CD14-positive monocyte (primary cell): ENCODE measurements at regions not wholly inside any gene's neighbourhood (a gene's known extent, or its start where the extent isn't known, plus 50 kb on each side); places are given as distances from the start of the nearest gene placed in this dataset.

ENCODE experiments used
- DNase-seq, 3 donors: peaks; one replicate each; pipeline ENCODE4 v3.0.0-alpha.2; 2011 to 2022
- H2AFZ ChIP-seq: 2 replicates; pipeline ENCODE4 v1.6.0; 2012; ENCODE audit warnings: mild to moderate bottlenecking, low read depth, low read length, inconsistent platforms; ENCODE audit not compliant: insufficient read depth, poor library complexity, severe bottlenecking
- H3K27ac ChIP-seq, 2 donors: 1 replicate in 1 of 2; 2 replicates in 1 of 2; pipeline ENCODE4 v1.5.1; 2012 to 2013; ENCODE audit warnings: low read length in 2 of 2, control low read depth in 1 of 2, inconsistent platforms in 1 of 2, low read depth in 1 of 2, mild to moderate bottlenecking in 1 of 2
- H3K27me3 ChIP-seq, 2 donors: one replicate each; pipeline versions ENCODE4 v1.6.0 to v1.6.1; 2011 to 2013; ENCODE audit warnings: low read length in 2 of 2; ENCODE audit not compliant: control insufficient read depth in 2 of 2, insufficient read depth in 2 of 2
- H3K36me3 ChIP-seq, 2 donors: replicated peaks in 1 of 2; 1 replicate in 1 of 2; 2 replicates in 1 of 2; pipeline versions ENCODE4 v1.5.1 to v1.6.1; 2012 to 2013; ENCODE audit warnings: low read length in 2 of 2, control low read depth in 1 of 2, inconsistent platforms in 1 of 2, mild to moderate bottlenecking in 1 of 2; ENCODE audit not compliant: insufficient read depth in 2 of 2, control insufficient read depth in 1 of 2
- H3K4me1 ChIP-seq, 2 donors: 1 replicate in 1 of 2; 2 replicates in 1 of 2; pipeline versions ENCODE4 v1.5.1 to v1.6.1; 2012 to 2013; ENCODE audit warnings: low read length in 2 of 2, control low read depth in 1 of 2, inconsistent platforms in 1 of 2, mild to moderate bottlenecking in 1 of 2, moderate library complexity in 1 of 2; ENCODE audit not compliant: insufficient read depth in 2 of 2, control insufficient read depth in 1 of 2
- H3K4me2 ChIP-seq: replicated peaks from 2 replicates; pipeline ENCODE3; 2012; ENCODE audit warnings: low read length, moderate library complexity, mild to moderate bottlenecking; ENCODE audit not compliant: poor library complexity, severe bottlenecking; ENCODE audit errors: extremely low read depth
- H3K4me3 ChIP-seq, 3 experiments: fragments of 200-600 bp in 1 of 3; sonication (generic) in 1 of 3; replicated peaks in 1 of 3; 1 replicate in 2 of 3; 2 replicates in 1 of 3; pipeline ENCODE4 v1.5.1; 2011 to 2013; ENCODE audit warnings: low read length in 3 of 3, mild to moderate bottlenecking in 3 of 3, control low read depth in 2 of 3, low read depth in 2 of 3, inconsistent platforms in 1 of 3, moderate library complexity in 1 of 3
- H3K79me2 ChIP-seq: 2 replicates; pipeline ENCODE4 v1.6.0; 2012; ENCODE audit warnings: mild to moderate bottlenecking, control low read depth, inconsistent platforms, low read length, moderate library complexity; ENCODE audit not compliant: insufficient read depth
- H3K9ac ChIP-seq: 2 replicates; pipeline ENCODE4 v1.6.0; 2017; ENCODE audit warnings: low read length, mild to moderate bottlenecking; ENCODE audit not compliant: insufficient read depth, poor library complexity, severe bottlenecking
- H3K9me3 ChIP-seq, 2 donors: replicated peaks in 1 of 2; 1 replicate in 1 of 2; 2 replicates in 1 of 2; pipeline versions ENCODE4 v1.5.1 to v1.6.1; 2012 to 2013; ENCODE audit warnings: low read length in 2 of 2, control low read depth in 1 of 2; ENCODE audit not compliant: control insufficient read depth in 1 of 2, insufficient read depth in 1 of 2
- H4K20me1 ChIP-seq: 2 replicates; pipeline ENCODE4 v1.6.0; 2012; ENCODE audit warnings: mild to moderate bottlenecking, low read length, control low read depth, moderate library complexity; ENCODE audit not compliant: insufficient read depth
- H3K27ac Mint-ChIP-seq, 7 donors: one replicate each; pipeline ENCODE4 v1.8.0; 2020; ENCODE audit warnings: mild to moderate bottlenecking in 7 of 7, mixed read lengths in 7 of 7, moderate library complexity in 6 of 7, inconsistent platforms in 2 of 7
- H3K27me3 Mint-ChIP-seq, 3 donors: one replicate each; pipeline ENCODE4 v1.8.0; 2021 to 2022; ENCODE audit warnings: low read depth in 3 of 3, mild to moderate bottlenecking in 3 of 3, mixed read lengths in 3 of 3, moderate library complexity in 3 of 3, inconsistent platforms in 1 of 3
- H3K36me3 Mint-ChIP-seq, 2 donors: one replicate each; pipeline ENCODE4 v1.8.0; 2020; ENCODE audit warnings: mixed read lengths in 2 of 2, inconsistent platforms in 1 of 2, mild to moderate bottlenecking in 1 of 2
- H3K4me1 Mint-ChIP-seq: one replicate; pipeline ENCODE4 v1.8.0; 2020; ENCODE audit warnings: mild to moderate bottlenecking, mixed read lengths
- H3K4me3 Mint-ChIP-seq, 2 donors: one replicate each; pipeline ENCODE4 v1.8.0; 2020; ENCODE audit warnings: mild to moderate bottlenecking in 2 of 2, mixed read lengths in 2 of 2, moderate library complexity in 1 of 2
- H3K9me3 Mint-ChIP-seq, 7 donors: one replicate each; pipeline ENCODE4 v1.8.0; 2020 to 2022; ENCODE audit warnings: mixed read lengths in 7 of 7, mild to moderate bottlenecking in 6 of 7, moderate library complexity in 6 of 7, inconsistent platforms in 2 of 7
- WGBS: methylation state at CpG from one replicate; pipeline ENCODE4 v1.1.5; 2013; ENCODE audit warnings: missing lambda C conversion rate; ENCODE audit not compliant: insufficient coverage; 5-methylcytosine and 5-hydroxymethylcytosine counted together
- intact Hi-C, 2 donors: fragments of 100-400 bp; cut with micrococcal nuclease; formaldehyde crosslinking; loops; one replicate each; pipeline versions ENCODE4 v1.15.0 to v1.15.1; 2023
- TF ChIP-seq, protein P1 (sequence below): fragments of 200-600 bp; IDR thresholded peaks from one replicate; pipeline ENCODE4 v1.8.0; 2022; ENCODE audit warnings: antibody characterized with exemption, mild to moderate bottlenecking

DNA sequence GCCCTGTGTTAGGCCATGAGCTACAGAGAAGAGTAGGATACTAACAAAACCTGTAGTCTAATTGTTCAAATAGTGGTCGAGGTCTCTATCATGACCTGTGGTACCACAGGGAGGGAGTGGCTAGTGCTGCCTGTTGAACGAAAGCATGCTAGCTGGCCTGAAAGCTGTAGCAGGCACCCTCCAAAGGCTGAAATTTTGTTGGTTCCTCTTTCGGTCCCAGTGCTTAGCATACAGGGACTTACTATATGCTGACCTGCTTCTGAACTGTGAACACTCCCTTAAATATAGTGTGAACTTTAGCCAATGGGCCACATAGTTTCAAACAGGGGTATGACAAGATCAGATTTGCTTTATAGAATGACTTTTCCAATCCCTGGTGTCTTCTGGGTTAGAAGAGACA, 113.4 kb downstream of the PJA1 start:
- no peaks in the 10 kb centered on the region for H3K9me3 ChIP-seq
- H3K4me1 Mint-ChIP-seq, result no peaks in the 10 kb centered on the region
- H3K9me3 Mint-ChIP-seq, result peaks cover 0 to 3% (median 0%) of the 10 kb centered on the region in 7 donors
- WGBS, result 83% methylated on average over 1 of the region's 3 CpGs
- no peak overlapping the region for H3K4me3 ChIP-seq
- TF ChIP-seq, protein P1, sequence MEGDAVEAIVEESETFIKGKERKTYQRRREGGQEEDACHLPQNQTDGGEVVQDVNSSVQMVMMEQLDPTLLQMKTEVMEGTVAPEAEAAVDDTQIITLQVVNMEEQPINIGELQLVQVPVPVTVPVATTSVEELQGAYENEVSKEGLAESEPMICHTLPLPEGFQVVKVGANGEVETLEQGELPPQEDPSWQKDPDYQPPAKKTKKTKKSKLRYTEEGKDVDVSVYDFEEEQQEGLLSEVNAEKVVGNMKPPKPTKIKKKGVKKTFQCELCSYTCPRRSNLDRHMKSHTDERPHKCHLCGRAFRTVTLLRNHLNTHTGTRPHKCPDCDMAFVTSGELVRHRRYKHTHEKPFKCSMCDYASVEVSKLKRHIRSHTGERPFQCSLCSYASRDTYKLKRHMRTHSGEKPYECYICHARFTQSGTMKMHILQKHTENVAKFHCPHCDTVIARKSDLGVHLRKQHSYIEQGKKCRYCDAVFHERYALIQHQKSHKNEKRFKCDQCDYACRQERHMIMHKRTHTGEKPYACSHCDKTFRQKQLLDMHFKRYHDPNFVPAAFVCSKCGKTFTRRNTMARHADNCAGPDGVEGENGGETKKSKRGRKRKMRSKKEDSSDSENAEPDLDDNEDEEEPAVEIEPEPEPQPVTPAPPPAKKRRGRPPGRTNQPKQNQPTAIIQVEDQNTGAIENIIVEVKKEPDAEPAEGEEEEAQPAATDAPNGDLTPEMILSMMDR, result no peak
- H3K27me3 ChIP-seq, result peaks cover 0 to 3% of the 10 kb centered on the region in 2 donors
- H3K36me3 ChIP-seq, result no peaks in the 10 kb centered on the region
- no peaks in the 10 kb centered on the region for H3K36me3 Mint-ChIP-seq
- H3K27ac ChIP-seq, result no peak overlapping the region
- no peaks in the 10 kb centered on the region for H3K4me1 ChIP-seq
- no peak overlapping the region for H3K27ac Mint-ChIP-seq
- peaks cover 0 to 2% (median 0%) of the 10 kb centered on the region in 3 donors for H3K27me3 Mint-ChIP-seq
- H4K20me1 ChIP-seq, result no peaks in the 10 kb centered on the region
- intact Hi-C loops, result no loop called here
- no peak for DNase-seq
- no peak overlapping the region for H2AFZ ChIP-seq
- no peak overlapping the region for H3K9ac ChIP-seq
- H3K4me2 ChIP-seq, result no peak overlapping the region
- H3K79me2 ChIP-seq, result no peaks in the 10 kb centered on the region
- no peak overlapping the region for H3K4me3 Mint-ChIP-seq

DNA sequence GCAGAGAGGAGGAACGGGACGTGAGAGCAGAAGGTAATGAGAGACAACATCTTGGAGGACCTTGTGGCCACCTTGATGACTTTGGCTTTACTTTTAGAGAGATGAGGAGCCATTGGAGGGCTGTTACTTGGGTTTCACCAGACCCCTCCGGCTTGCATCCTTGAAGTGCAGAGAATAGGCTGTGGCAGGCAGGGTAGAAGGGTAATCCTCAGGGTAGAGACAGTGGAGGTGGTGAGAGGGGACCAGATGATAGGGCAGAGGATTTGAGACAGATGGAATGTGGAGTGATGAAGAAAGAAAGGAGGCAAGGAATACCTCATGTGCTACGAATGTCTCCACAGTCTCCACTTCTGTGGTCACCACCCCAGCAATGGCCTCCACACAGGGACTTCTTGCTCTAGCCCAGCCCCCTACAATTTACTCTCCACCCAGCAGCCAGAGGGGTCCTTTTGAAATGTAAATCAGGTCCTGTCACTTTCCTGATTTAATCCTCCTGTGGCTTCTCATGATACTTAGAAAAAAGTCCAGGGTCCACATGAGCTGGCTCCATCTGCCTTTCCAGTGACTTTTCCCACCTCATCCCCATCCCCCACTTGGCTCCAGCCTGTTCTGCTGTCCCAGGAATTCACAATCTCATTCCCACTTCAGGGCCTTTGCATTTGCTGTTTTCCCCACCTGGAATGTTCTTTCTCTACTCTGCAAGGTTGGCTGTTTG, 115.0 kb downstream of the PJA1 start:
- Mint-ChIP-seq H3K27ac (no peak overlapping the region), H3K27me3 (peaks cover 0 to 2% (median 0%) of the 10 kb centered on the region in 3 donors), H3K4me3 (no peak overlapping the region), H3K36me3 (no peaks in the 10 kb centered on the region), H3K4me1 (no peaks in the 10 kb centered on the region), H3K9me3 (peaks cover 0 to 5% (median 0%) of the 10 kb centered on the region in 7 donors)
- H3K4me3 ChIP-seq, result no peak overlapping the region
- TF ChIP-seq, protein P1, result no peak
- no peaks in the 10 kb centered on the region for H3K4me1 ChIP-seq
- intact Hi-C loops, result no loop called here
- 94% methylated on average over 3 of the region's 4 CpGs for WGBS
- H3K27ac ChIP-seq, result no peak overlapping the region
- no peak overlapping the region for H3K4me2 ChIP-seq
- H3K9ac ChIP-seq, result no peak overlapping the region
- no peaks in the 10 kb centered on the region for H3K79me2 ChIP-seq
- H3K36me3 ChIP-seq, result no peaks in the 10 kb centered on the region
- H3K9me3 ChIP-seq, result no peaks in the 10 kb centered on the region
- no peak for DNase-seq
- H3K27me3 ChIP-seq, result peaks cover 0 to 3% of the 10 kb centered on the region in 2 donors
- no peak overlapping the region for H2AFZ ChIP-seq
- no peaks in the 10 kb centered on the region for H4K20me1 ChIP-seq
